CD1c-positive myeloid dendritic cell (primary cell): ENCODE measurements at regions not wholly inside any gene's neighbourhood (a gene's known extent, or its start where the extent isn't known, plus 50 kb on each side); places are given as distances from the start of the nearest gene placed in this dataset.
A peak's percentile ranks its signal among the peaks of the same experiment; 100 is the strongest.
"Not testable (repeated sequence)": the region's sequence is repeated elsewhere in the genome, so short reads cannot be mapped to it uniquely, and the experiment has no call there.

Experiments
- DNase-seq: peaks from one replicate; pipeline ENCODE4 v3.0.0-alpha.2; 2016; ENCODE audit errors: extremely low spot score

DNA sequence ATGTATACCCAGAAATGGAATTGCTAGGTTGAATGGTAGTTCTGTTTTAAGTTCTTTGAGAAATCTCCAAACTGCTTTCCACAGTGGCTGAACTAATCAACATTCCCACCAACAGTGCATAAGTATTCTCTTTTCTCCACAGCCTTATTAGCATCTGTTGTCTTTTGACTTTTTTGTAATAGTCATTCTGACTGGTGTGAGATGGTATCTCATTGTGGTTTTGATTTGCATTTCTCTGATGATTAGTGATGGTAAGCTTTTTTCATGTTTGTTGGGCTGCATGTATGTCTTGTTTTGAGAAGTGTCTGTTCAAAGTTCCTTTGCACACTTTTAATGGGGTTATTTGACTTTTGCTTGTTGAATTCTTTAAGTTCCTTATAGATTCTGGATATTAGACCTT is 52.4 kb upstream of the EHHADH start:
- DNase-seq = not testable (repeated sequence)

GRCh38 chr3:185306847-185307246 is 53.0 kb upstream of the EHHADH start:
- no peak for DNase-seq

DNA sequence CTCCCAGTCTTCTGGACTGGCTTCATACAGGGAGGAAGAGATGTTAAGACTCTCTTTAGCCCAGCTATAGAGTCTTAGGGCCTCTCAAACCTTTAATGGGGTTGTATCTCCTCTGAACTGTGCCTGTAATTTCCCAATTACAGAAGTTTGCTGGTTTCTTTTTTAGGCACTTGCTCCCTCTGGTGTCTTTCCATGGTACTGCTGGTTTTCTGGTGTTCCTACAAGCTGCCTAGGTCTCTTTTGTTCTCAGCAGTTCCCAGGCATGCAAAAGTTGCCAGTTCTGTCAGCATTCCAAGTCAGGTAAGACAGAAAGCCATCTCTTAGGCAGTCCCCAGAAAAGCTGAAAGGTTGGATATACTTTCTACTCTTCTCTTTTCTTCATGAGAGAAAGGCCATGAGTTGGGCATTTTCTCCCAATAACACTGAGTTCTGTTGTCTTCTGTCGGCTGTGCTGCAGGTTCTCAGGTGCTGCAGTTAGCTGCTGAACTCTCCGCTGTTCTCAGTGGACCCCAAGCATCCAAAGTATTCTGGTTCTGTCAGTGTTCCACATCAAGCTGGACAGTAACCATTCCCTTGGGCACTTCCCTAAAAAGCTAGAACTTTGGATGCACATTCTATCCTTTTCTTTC is 54.4 kb upstream of the EHHADH start:
- peak; percentile 77 for DNase-seq

DNA sequence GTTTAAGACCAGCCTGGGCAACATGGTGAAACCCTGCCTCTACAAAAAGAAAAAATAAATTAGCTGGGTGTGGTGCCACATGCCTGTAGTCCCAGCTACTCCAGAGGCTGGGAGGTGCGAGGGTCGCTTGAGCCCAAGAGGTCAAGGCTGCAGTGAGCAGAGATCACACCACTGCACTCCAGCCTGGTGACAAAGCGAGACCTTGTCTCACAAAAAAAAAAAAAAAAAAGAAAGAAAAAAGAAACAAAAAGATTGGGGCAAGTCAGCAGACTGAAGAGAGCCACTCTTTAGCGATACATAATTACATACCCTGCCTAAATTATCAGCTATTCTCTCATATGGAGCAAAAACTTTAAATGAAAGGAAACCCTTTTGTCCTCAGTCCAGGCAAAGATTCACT is 53.6 kb upstream of the MAP3K13 start:
- no peak for DNase-seq

GRCh38 chr3:185309795-185310194 is 53.1 kb upstream of the MAP3K13 start:
- DNase-seq = no peak

- peak; percentile 76 for DNase-seq
Measured at GRCh38 chr3:185311991-185312390, 50.9 kb upstream of the MAP3K13 start.
